Activated B cell treated with CpG ODN at 0.5 μM for 24 hours (primary cell): ENCODE measurements at regions not wholly inside any gene's neighbourhood (a gene's known extent, or its start where the extent isn't known, plus 50 kb on each side); places are given as distances from the start of the nearest gene placed in this dataset.

Source experiments
- ATAC-seq: fragments of 200-7000 bp; cut with Tn5 transposase; one replicate; pipeline ENCODE4 v1.10.0; 2021; ENCODE audit warnings: low read depth, mild to moderate bottlenecking, moderate library complexity
- CTCF ChIA-PET: fragments of 350-600 bp; sonication (Branson Sonifier 250); formaldehyde crosslinking; loops from one replicate; lab custom pipeline; 2021; ENCODE audit warnings: antibody characterized with exemption; lab: Charles Lee
- POLR2A ChIA-PET: fragments of 350-600 bp; sonication (Branson Sonifier 250); formaldehyde crosslinking; loops from one replicate; lab custom pipeline; 2021; ENCODE audit warnings: antibody characterized with exemption; lab: Charles Lee
- DNase-seq: peaks from one replicate; pipeline ENCODE4 v3.0.0; 2022
- H3K27ac Mint-ChIP-seq: one replicate; pipeline ENCODE4 v1.8.0; 2020; ENCODE audit warnings: mixed read lengths
- H3K27me3 Mint-ChIP-seq: one replicate; pipeline ENCODE4 v1.8.0; 2021; ENCODE audit warnings: mixed read lengths
- H3K36me3 Mint-ChIP-seq: one replicate; pipeline ENCODE4 v1.8.0; 2021; ENCODE audit warnings: low read depth, mixed read lengths
- H3K4me1 Mint-ChIP-seq: one replicate; pipeline ENCODE4 v1.8.0; 2021; ENCODE audit warnings: mixed read lengths
- H3K4me3 Mint-ChIP-seq: one replicate; pipeline ENCODE4 v1.8.0; 2020; ENCODE audit warnings: mild to moderate bottlenecking, mixed read lengths
- H3K9me3 Mint-ChIP-seq: one replicate; pipeline ENCODE4 v1.8.0; 2020; ENCODE audit warnings: mixed read lengths
- CTCF ChIP-seq: fragments of 200-600 bp; IDR thresholded peaks from one replicate; pipeline ENCODE4 v1.8.0; 2022; ENCODE audit warnings: antibody characterized with exemption, mild to moderate bottlenecking
- intact Hi-C: fragments of 100-400 bp; cut with micrococcal nuclease; formaldehyde crosslinking; loops from one replicate; pipeline ENCODE4 v1.15.1; 2024

- Mint-ChIP-seq H3K36me3 (no peaks in the 10 kb centered on the region), H3K9me3 (peaks cover 2% of the 10 kb centered on the region), H3K4me3 (no peak overlapping the region), H3K27me3 (no peaks in the 10 kb centered on the region), H3K27ac (no peak overlapping the region), H3K4me1 (no peaks in the 10 kb centered on the region)
- no peak for ATAC-seq
- intact Hi-C loops = no loop called here
- TF ChIP-seq CTCF = no peak
- ChIA-PET POLR2A (no interaction called here), CTCF (no interaction called here)
- no peak for DNase-seq
Observed at GRCh38 chr20:52434453-52434852, 242.9 kb upstream of the ZFP64 start.

DNA sequence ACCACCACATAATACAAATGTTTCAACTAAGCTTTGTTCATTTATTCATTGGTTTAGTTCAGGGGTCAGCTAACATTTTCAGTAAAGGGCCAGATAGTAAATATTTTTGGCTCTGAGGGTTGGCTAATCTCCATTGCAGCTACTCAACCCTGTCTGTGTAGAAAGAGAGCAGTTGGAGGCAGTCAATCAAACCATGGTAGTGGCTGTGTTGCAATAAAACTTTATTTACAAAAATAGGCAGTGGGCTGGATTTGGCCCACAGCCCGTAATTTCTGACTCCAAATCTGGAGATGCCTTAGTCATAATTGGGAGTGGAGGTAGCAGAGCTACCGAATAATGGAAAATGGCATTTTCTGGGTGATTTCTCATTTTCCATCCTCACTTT lies 242.5 kb upstream of the ZFP64 start:
- H3K27ac Mint-ChIP-seq = no peak overlapping the region
- CTCF ChIA-PET = no interaction called here
- no peak overlapping the region for H3K4me3 Mint-ChIP-seq
- intact Hi-C loops = no loop called here
- H3K27me3 Mint-ChIP-seq = no peaks in the 10 kb centered on the region
- TF ChIP-seq CTCF = no peak
- peaks cover 4% of the 10 kb centered on the region for H3K9me3 Mint-ChIP-seq
- H3K36me3 Mint-ChIP-seq = no peaks in the 10 kb centered on the region
- no peak for DNase-seq
- POLR2A ChIA-PET = no interaction called here
- no peaks in the 10 kb centered on the region for H3K4me1 Mint-ChIP-seq
- ATAC-seq = no peak

DNA sequence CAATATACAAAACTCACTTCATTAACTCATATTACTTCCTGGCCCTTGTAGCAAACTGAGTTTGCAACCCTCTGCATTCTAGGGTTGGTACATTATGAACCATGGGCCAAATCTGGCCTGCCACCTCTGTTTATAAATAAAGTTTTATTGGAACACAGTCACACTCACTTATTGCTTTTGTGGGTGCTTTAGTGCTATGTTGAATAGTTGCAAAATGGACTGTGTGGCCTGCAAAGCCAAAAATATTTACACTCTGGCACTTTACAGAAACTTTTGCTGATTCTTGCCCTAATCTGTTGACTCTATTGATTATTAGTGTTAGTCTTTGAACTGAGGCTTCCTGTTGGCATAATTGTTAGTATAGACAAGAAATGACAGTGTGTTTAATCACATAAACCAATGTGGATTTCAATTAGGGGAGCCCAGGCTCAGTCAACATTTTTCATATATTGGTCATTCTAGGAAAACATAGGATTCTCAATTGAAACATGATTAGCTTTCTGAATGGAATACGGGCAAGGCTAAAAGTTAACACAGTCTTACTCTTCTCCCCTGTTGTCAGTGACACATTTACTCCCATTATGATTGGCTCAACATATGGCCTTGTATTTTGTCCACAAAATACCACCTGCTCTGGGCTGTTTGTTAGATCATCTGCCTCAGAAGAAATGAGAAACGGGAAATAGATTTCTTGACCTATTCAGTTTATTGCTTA lies 241.9 kb upstream of the ZFP64 start:
- Mint-ChIP-seq H3K36me3 (no peaks in the 10 kb centered on the region), H3K27ac (no peak overlapping the region), H3K9me3 (peaks cover 4% of the 10 kb centered on the region), H3K27me3 (no peaks in the 10 kb centered on the region), H3K4me1 (no peaks in the 10 kb centered on the region), H3K4me3 (no peak overlapping the region)
- TF ChIP-seq CTCF = no peak
- ATAC-seq (no peak), DNase-seq (no peak)
- POLR2A ChIA-PET = no interaction called here
- intact Hi-C loops = no loop called here
- CTCF ChIA-PET = no interaction called here

DNA sequence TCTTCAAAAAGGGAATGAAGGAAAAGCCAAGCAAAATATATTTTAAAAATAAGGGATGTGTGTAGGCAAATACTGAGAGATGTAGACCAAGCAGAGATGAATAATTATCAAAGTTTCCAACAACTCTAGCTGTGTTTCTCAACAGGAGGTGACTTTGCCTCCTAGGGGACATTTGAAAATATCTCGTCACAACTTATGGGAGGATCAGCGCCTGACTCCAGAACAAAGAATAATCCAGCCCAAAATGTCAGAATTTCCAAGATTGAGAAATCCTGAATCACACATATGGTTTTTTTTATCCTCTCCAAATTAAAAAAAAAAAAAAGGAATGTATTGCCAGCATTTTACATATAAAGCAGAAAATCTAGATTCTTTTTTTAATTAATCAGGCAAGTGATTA lies 241.2 kb upstream of the ZFP64 start:
- Mint-ChIP-seq H3K9me3 (peaks cover 4% of the 10 kb centered on the region), H3K27me3 (no peaks in the 10 kb centered on the region), H3K27ac (no peak overlapping the region), H3K36me3 (no peaks in the 10 kb centered on the region), H3K4me3 (no peak overlapping the region), H3K4me1 (no peaks in the 10 kb centered on the region)
- no peak for TF ChIP-seq CTCF
- ATAC-seq (no peak), DNase-seq (no peak)
- CTCF ChIA-PET = no interaction called here
- POLR2A ChIA-PET = no interaction called here
- intact Hi-C loops = no loop called here

- H3K27me3 Mint-ChIP-seq = no peaks in the 10 kb centered on the region
- no peak overlapping the region for H3K27ac Mint-ChIP-seq
- DNase-seq (no peak), ATAC-seq (no peak)
- intact Hi-C loops = no loop called here
- H3K9me3 Mint-ChIP-seq = peaks cover 4% of the 10 kb centered on the region
- ChIA-PET CTCF (no interaction called here), POLR2A (no interaction called here)
- no peaks in the 10 kb centered on the region for H3K36me3 Mint-ChIP-seq
- no peaks in the 10 kb centered on the region for H3K4me1 Mint-ChIP-seq
- no peak overlapping the region for H3K4me3 Mint-ChIP-seq
- TF ChIP-seq CTCF = no peak
Observed at GRCh38 chr20:52429029-52429428, 237.4 kb upstream of the ZFP64 start.
